ENCODE measurements at regions not wholly inside any gene's neighbourhood (a gene's known extent, or its start where the extent isn't known, plus 50 kb on each side); places are given as distances from the start of the nearest gene placed in this dataset.
A peak's percentile ranks its signal among the peaks of the same experiment; 100 is the strongest.

DNA sequence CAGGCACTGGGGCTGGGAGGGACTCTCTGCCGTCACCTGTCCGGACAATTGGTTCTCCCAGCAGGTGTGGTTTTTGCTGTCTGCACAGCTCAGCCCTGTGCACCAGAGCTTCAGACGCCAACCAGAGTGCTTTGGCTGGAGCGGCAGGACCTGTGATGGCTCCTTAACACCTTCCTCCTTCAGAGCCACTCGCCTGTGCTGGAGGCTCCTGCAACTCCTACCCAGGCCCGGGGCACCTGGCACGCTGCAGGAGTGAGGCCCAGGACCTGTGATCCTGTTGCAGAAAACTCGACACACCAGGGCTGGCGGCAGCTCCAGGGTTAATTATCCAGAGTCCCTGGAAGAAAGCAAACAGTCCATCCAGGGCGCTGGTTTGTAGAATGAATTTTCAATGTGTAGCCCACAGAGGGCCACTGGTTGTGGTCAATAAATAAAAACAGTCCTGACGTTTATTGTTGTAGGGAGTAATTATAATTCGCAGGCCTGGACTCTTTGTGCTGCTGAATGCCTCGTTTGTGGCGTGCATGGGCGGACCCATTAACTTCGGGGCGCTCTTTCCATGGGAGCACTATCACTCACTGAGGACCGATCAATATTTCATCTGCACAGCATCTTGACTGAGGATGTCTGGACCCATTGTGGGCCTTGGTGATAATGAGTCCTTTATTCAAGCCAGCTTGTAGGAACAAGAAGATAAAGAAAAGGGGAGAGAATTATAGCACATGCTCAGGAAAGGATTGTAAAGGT, 339.7 kb upstream of the IRX4 start:
- no peak for DNase-seq

DNA sequence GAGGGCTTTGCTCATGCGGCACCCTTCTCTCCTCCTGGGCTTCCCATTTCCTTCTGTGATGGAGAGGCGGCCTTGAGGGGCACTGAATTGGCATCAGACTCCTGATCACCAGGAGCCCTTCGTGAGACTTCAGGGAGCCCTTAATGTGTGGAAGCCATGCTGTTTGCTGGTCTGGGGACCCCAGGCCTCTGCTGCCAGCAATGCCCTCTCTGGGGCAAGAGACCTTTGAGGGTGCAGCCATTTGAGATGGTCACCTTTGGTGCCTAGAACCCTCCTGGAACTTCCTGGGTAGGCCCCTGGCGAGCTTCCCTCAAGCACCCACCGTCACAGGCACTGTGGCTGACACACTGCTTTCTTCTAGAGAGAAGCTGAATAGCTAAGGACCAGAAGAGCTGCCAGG, 338.7 kb upstream of the IRX4 start:
- no peak for DNase-seq

DNA sequence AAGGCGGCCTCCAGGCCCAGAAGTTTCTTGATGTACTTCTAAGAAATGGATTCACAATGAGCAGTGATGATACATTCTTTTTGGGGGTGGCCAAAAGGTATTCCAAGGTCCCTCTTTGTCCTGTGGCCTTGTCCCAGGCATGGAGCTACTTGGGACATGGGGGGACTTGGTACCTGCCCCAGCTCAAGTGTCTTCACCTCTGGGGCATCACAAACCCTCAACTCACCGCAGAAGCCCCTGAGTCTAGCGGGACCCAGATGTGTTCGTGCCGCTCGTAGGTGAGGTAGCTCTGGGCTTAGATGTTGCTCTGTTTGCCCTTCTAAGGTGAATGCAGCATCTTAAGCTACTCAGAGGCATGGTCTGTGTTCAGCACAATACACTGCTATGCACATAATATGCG, 338.0 kb upstream of the IRX4 start:
- no peak for DNase-seq

DNA sequence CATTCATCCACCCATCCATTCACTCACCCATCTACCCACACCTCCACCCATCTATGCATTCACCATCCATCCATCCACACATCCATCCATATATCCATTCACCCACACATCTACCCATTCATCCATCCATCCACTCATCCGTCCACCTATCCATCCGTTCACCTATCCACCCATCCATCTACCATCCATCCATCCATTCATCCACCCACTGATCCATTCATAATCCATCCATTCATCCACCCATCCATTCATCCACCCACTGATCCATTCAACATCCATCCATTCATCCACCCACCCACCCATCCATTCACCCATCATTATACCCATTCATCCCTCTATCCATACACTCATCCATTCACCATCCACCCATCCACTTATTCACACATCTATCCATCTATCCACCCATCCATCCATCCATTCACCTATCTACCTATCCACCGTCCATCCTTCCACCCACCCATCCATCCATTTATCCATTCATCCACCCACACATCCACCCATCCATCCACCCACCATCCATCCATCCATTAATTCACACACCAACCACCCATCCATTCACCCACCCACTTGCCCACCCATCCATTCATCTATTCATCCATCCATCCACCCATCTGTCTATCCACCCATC, 336.5 kb upstream of the IRX4 start:
- DNase-seq: no peak

DNA sequence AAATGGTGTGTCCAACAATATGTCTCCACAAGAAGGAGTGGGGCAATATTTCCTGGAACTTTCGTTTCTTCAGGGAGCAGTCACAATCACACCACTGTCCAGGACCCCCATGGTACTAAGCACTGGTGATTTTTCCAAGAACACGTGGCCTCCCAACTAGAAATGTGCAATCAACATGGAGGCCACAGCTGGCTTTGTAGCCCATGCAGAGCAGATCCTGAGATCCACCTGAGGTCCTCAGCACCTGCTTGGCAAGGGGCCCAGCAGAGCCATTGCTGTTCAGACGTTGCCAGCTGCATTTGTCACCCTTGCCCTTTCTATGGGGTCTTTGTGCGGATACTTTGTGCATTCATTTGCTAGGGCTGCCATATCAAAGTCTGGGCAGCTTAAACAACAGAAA, 334.5 kb upstream of the IRX4 start:
- no peak for DNase-seq

DNA sequence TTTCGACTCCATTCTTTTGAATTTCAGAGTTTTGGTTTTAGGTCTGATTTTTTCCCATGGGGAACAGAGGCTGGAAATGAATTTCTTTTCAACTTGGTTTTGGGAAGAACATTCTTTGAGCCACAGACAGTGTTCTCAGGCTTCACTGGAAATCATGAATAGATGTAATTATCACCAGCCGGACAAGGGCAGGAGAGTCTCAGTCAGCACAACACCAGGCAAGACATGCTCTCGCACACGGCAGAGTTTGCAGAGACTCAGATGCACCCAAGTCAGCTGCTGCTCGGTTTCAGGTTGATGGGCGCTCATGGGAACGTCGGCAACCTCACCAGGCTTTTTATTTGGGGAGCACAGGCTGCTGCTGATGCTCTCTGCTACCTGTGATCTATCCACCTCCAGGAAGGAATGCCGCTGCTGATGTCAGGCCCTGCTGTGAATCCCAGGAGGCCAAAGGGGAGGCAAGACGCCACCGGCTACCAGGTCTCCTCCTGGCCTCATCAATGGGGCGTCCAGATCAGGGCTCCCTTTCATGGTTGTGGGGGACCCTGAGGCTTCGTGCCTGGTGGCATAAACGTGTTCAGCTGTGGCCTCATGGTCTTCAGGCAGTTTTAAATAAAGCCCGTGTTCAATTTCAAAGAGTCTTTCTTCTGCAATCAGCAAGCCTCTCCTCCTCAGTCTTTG, 332.3 kb upstream of the IRX4 start:
- DNase-seq: no peak

DNA sequence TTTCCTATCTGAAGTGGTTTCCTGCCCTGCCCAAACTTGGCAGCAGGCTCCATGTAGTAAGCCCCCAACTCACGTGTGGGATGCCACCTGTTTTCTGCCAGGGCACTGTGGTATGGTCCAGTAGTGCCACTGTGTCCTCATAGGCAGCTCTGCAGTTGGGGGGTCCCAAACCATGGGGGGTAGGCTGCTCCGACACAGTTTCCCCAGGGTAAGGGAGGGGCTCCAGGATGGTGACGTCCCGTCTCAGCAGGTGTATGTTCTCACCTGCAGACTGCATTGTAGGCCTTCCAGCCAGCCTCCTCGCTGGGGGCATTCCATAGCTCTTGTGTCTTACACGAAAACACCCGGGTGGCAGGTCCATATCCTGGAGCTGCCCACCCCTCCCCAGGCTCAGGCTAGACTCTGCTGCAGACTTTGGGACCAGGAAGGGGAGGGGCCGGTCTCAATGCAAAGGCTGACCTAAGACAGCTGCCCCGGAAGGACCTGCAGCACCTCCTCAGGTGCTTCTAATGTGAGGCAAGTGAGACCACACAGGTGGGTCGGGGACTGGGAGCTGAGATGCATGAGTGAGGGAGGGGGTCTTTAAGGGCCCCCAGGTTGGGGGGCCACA, 330.5 kb upstream of the IRX4 start:
- DNase-seq: no peak

DNA sequence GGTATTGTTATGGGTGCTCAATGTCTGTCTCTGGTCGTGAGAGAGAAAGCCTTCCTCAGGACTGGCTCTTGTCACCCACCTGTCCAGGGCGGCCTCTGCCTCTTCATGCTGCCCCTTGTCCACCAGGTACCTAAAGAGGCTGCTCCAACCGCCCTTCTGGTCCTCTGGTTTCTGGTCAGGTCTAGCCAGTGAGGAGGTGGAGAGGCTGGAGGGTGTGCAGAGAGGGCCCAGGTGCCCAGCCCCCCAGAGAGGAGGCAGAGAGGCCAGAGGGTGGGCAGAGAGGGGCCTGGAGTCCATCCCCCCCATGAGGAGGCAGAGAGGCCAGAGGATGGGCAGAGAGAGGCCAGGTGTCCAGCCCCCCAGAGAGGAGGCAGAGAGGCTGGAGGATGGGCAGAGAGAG, 329.8 kb upstream of the IRX4 start:
- DNase-seq: no peak

DNA sequence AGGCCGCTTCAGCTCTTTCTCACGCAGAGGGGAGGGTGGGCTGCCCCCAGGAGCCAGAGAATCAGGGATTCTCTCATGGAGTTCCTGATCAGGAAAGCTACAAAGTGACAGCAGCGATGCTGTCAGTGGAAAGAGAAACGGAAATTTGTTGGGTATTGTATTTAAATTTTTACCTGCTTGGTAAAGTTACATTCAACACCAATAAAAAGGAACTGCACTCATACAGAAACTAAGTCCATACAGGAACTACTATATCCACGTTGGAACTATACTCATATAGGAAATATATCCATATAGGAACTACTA, 325.5 kb upstream of the IRX4 start:
- DNase-seq: no peak

DNA sequence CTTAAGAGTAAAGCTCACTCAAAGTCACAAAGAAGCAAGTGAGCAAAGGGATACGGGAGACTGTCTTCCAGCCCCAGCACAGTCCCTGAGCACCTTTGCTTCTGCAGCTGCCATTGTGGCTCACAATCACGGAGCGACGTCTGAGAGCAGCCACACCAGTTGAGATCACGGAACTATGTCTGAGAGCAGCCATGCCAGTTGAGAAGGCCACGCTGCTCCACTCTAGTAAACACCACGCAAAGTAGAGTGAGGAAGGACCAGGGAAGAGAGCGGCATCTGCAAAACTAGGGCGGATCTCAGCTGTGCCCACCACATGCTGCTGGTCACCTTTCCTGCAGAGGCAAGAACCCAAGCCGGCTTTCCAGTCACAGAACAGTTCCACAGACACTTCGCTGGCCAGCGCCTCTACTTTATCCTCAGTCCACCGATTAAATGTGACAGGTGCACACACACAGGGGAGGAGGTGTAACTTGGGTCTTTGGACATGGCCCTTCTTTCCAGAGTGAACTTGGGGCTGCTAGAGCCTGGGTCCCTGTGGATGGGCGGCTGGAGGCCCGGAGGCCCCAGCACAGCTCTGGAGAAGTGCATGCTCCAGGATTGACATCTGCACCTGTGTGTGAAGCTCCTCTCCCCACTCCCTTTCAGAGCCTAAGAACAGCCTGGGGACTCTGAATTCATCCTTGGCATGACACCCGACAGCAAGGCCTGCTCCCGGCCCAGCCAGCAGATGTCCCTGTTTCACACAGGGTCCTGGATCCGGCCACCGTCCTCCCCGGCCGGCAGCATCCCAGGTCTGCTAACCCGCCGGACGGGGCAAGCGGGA, 324.9 kb upstream of the IRX4 start:
- peak; percentile 12 for DNase-seq

DNA sequence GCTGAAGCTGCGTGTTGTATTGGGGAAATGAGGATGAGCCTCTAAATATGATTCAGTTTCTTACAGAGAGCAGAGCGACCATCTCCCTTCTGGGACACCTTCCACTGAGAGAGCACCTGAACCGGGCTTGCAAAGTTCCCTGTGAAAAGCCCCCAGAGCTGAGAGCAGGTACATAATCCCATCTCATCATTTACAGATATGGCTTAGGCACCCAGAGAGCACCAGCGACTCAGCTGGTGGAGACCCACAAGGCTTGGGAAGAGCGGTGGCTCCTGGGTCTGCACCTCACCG, 324.3 kb upstream of the IRX4 start:
- DNase-seq: no peak

DNA sequence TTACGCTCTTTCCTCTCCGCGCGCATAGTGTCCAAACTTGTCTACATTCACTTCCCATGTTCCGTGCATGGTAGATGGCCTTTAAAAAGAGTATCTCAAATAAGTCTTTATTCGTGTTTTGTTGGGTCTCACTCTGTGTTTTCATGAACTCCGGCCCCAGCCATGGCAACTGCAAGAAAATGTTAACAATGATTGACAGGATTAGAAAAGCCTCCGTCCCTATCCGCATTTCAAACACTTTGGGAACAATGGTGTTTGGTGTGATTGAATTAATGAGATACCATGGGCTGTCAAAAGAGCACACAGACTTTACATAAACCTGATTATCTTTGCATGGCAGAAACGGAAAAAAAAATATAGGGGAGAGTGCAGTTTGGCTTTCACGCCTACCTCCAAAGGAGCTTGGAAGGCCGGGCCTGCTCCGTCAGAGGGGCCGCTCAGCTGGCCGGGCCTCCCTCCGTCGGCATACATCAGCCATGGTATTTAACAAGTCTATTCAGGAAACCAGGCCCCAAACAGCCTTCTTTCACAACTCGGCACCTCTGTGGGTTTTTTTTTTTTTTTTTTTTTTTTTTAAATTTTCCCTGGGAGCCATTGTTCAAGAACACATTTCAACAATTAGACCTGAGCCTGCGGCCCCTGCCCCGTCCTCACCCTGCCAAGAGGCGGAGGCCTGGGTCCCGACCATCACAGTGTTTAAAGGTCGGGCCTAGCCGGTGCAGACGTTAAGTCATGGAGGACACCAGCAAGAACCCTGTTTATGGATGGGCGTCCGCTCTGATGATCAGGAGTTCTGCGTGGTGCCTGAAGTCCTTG, 323.8 kb upstream of the IRX4 start:
- no peak for DNase-seq

DNA sequence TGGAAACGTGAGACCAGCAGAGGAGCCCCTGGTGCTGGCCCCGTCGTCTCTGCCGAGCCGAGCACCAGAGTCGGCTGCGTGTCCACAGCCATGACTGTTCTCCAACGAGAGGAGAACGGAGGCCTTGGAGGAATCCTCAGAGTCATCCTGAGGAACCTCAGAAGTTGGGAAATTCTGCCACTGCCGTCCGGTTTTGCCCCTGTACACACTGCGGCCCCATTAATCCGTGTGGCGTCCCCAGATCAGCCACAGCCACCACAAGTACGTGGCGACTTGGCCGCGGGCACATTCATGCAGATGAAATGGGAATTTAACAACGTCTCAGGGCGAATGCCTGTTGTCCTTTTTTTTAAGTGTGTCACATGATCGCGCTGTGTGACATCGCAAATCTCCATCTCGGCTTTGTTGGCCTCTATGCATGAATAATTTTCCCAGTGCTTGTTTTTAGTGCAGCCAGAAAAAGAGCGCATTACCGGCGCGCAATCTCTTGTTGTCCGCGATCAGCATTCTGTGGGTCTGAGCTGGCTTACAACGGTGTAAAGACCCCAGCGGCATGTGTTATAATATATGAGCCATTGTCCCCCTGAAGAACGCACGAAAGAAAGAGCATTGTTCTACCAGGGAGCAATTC, 323.0 kb upstream of the IRX4 start:
- DNase-seq: no peak

DNA sequence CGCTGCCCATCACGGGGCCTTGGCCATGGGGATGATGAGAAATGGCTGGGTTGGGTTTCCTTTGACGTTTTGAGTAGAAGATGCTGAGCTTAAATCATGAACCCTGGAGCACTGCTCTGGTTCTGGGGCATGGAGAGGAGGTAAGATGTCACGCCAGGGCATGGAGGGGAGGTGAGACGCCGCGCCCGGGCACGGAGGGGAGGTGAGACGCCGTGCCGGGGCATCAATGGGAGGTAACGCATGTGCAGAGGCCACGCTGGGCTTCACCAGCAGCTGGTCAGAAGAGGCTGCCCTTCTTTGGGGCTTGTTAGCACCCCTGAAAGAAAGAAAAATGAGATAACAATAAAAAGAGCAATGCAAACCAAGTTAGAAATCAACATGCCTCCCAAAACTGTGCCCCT, 322.5 kb upstream of the IRX4 start:
- no peak for DNase-seq

DNA sequence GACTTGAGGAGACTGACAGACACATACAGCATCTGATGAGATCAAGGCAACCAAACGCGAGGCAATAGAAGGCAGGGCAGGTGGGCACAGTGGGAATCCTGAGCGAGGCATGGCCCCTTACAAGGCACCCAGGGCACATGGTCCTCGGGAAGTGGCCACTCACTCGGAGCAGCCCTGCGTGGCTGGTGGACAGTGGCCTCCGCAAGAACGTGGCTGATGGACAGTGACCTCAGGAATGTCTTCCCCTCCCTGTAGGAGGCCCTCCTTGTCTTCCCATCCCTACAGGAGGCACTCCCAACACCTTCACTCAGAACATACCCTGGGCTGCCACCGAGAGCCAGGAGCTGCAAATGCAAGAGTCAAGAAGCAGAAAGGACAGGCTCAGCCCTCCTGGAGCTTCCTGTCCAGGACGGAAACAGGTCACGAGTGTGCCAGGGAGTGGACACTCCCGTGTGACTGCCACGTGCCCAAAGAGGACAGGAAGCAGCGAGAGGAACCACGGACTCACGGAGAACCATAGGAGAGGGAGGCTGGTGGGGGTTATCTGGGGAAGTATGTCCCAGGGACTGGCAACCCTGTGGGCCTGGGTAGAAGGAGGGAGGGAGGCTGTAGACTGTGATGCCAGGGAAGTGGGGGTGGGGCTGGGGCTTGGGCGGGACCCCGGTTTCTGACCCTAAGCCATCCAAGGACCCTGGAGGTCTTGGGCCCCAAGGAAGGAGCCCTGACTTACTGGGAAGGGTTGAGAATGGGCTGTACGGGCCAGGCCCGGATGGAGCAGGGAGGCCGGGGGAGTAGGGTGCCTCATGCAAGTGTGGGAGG, 321.9 kb upstream of the IRX4 start:
- DNase-seq: no peak

DNA sequence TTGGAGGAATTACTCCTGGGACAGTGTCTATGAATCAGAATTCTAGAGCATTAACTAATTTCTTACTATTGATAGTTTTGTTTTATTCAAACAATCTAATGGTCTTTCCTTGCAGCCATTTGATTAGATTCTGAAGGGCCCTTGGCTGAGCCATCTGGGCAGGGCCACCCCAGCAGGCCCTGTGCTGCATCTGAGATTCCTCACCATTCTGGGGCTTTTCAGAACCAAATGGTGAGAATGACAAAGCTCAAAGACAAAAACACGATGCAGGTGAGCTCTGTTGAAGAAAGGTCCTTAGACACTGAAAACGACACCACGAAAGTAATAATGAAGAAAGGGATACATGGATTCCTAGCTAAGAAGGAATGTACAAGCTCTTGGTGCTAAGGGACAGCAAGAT, 321.0 kb upstream of the IRX4 start:
- no peak for DNase-seq

DNA sequence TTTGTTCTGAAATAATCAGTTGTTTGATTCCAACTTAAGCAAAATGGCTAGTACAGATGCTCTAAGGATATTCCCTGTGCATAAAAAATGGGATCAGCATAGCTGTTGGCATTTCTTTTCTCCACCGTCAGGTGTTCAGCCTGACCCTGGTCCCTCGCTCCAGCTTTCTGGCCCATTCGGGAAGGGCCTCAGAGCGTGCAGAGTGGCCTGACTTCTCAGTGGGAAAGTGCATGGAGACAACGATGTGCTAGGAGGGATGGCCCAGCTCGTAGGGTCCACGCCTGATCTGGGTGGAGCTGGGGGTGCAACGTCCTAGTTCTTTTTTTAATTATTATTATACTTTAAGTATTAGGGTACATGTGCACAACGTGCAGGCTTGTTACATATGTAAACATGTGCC, 319.1 kb upstream of the IRX4 start:
- DNase-seq: no peak

DNA sequence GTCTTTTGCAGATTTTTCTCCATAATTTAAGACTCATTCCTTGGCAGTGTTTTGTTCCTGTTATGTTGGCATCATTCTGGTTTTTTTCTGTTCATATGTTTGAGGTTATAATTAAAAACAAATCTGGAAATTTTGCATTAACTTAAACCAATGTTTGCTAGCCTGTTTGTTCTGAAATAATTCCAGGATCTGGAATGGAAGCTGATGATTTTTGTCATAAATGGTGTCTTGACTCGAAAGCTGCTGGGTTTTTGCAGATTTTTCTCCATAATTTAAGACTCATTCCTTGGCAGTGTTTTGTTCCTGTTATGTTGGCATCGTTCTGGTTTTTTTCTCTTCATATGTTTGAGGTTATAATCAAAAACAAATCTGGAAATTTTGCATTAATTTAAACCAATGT, 318.7 kb upstream of the IRX4 start:
- no peak for DNase-seq

DNA sequence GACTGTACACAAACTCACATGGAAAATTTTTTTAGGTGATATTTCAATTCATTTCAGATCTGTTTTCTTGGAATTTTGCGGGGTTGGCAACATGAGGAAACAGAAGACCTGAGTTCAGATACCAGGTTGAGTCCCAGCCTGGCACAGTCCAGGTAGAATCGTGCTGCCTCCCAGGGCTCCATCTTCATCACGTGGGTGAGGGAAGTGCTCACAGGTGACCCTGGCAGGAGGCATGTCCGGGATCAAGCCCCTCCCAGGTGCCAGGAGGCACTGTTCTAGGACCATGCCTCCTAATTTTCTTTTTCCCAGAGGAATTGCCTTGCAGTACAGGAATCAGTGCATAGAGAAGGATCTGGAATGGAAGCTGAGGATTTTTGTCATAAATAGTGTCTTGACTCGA, 318.3 kb upstream of the IRX4 start:
- DNase-seq: no peak

DNA sequence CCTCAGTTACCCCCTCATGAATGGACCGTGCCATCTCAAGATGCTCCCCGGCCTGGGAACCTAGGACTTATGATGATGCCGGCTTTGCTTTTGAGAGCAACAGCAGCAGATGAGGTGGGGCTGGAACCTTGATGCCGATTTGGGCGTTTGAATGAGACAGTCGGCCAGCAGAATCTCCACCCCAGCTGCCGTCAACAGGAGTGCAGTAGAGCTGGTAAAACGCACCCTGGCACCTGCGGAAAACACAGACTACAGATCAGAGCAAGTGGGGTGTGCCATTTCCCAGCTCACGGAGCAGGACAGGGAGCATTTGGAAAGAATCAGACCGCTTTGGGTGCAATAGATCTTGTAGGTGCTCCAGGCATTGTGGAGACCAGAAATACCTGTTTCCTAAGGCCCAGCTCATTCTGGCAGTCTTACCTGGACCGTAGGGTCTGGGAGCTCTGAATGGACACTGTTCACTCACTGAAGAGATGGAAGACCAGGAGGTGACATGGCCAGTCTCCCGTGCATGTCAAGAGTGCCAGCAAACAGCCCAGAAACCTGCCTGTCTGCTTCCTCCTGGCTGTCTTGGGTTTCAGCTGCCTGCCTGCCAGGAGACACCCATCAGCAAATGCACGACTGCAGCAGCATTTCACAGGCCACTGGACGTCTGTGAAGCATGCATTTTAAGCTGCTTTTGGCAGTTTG, 317.7 kb upstream of the IRX4 start:
- no peak for DNase-seq
